ENCODE measurements at regions not wholly inside any gene's neighbourhood (a gene's known extent, or its start where the extent isn't known, plus 50 kb on each side); places are given as distances from the start of the nearest gene placed in this dataset.

- Histone ChIP-seq H3K27me3 (ENCODE audit: low read length) (no peaks in the 10 kb centered on the region), H3K4me1 (ENCODE audit: low read length) (no peaks in the 10 kb centered on the region), H3K27ac (ENCODE audit: low read length) (no peak overlapping the region), H4K20me1 (ENCODE audit: insufficient read depth, low read depth, low read length) (no peaks in the 10 kb centered on the region), H3K4me3 (ENCODE audit: low read length) (no peak overlapping the region), H3K36me3 (ENCODE audit: insufficient read depth, low read length) (no peaks in the 10 kb centered on the region), H2AFZ (ENCODE audit: low read length) (no peak overlapping the region), H3K9me3 (ENCODE audit: low read length) (no peaks in the 10 kb centered on the region), H3K4me2 (ENCODE audit: low read depth, low read length, poor library complexity, severe bottlenecking) (no peak overlapping the region), H3K9me2 (replicated peaks; ENCODE audit: insufficient read depth, low read length) (no peaks in the 10 kb centered on the region), H3K79me2 (ENCODE audit: low read length) (no peaks in the 10 kb centered on the region), H3K9ac (ENCODE audit: low read length) (no peak overlapping the region)
- no peak for DNase-seq
Observed at GRCh38 chr4:110292994-110293744, 94.8 kb upstream of the ELOVL6 start.

- H3K27me3 ChIP-seq (ENCODE audit: low read length): no peaks in the 10 kb centered on the region
- H3K9me2 ChIP-seq (replicated peaks; ENCODE audit: insufficient read depth, low read length): no peaks in the 10 kb centered on the region
- H3K9ac ChIP-seq (ENCODE audit: low read length): no peak overlapping the region
- H4K20me1 ChIP-seq (ENCODE audit: insufficient read depth, low read depth, low read length): no peaks in the 10 kb centered on the region
- no peak overlapping the region for H3K4me3 ChIP-seq (ENCODE audit: low read length)
- H3K4me1 ChIP-seq (ENCODE audit: low read length): no peaks in the 10 kb centered on the region
- H2AFZ ChIP-seq (ENCODE audit: low read length): no peak overlapping the region
- H3K9me3 ChIP-seq (ENCODE audit: low read length): no peaks in the 10 kb centered on the region
- no peaks in the 10 kb centered on the region for H3K36me3 ChIP-seq (ENCODE audit: insufficient read depth, low read length)
- H3K4me2 ChIP-seq (ENCODE audit: low read depth, low read length, poor library complexity, severe bottlenecking): no peak overlapping the region
- H3K79me2 ChIP-seq (ENCODE audit: low read length): no peaks in the 10 kb centered on the region
- no peak overlapping the region for H3K27ac ChIP-seq (ENCODE audit: low read length)
- no peak for DNase-seq
Observed at GRCh38 chr4:110290511-110290910, 92.1 kb upstream of the ELOVL6 start.

- DNase-seq: no peak
- no peaks in the 10 kb centered on the region for H3K9me3 ChIP-seq (ENCODE audit: low read length)
- H3K27ac ChIP-seq (ENCODE audit: low read length): no peak overlapping the region
- H3K4me2 ChIP-seq (ENCODE audit: low read depth, low read length, poor library complexity, severe bottlenecking): no peak overlapping the region
- no peaks in the 10 kb centered on the region for H4K20me1 ChIP-seq (ENCODE audit: insufficient read depth, low read depth, low read length)
- no peaks in the 10 kb centered on the region for H3K27me3 ChIP-seq (ENCODE audit: low read length)
- H3K79me2 ChIP-seq (ENCODE audit: low read length): no peaks in the 10 kb centered on the region
- no peaks in the 10 kb centered on the region for H3K36me3 ChIP-seq (ENCODE audit: insufficient read depth, low read length)
- no peaks in the 10 kb centered on the region for H3K9me2 ChIP-seq (replicated peaks; ENCODE audit: insufficient read depth, low read length)
- no peak overlapping the region for H3K4me3 ChIP-seq (ENCODE audit: low read length)
- no peaks in the 10 kb centered on the region for H3K4me1 ChIP-seq (ENCODE audit: low read length)
- H2AFZ ChIP-seq (ENCODE audit: low read length): no peak overlapping the region
- no peak overlapping the region for H3K9ac ChIP-seq (ENCODE audit: low read length)
Observed at GRCh38 chr4:110289601-110290100, 91.2 kb upstream of the ELOVL6 start.

- H3K27me3 ChIP-seq (ENCODE audit: low read length): no peaks in the 10 kb centered on the region
- no peaks in the 10 kb centered on the region for H3K79me2 ChIP-seq (ENCODE audit: low read length)
- H3K4me3 ChIP-seq (ENCODE audit: low read length): no peak overlapping the region
- no peak overlapping the region for H3K9ac ChIP-seq (ENCODE audit: low read length)
- no peaks in the 10 kb centered on the region for H3K4me1 ChIP-seq (ENCODE audit: low read length)
- no peak overlapping the region for H2AFZ ChIP-seq (ENCODE audit: low read length)
- H4K20me1 ChIP-seq (ENCODE audit: insufficient read depth, low read depth, low read length): no peaks in the 10 kb centered on the region
- H3K9me3 ChIP-seq (ENCODE audit: low read length): no peaks in the 10 kb centered on the region
- DNase-seq: no peak
- H3K9me2 ChIP-seq (replicated peaks; ENCODE audit: insufficient read depth, low read length): no peaks in the 10 kb centered on the region
- no peaks in the 10 kb centered on the region for H3K36me3 ChIP-seq (ENCODE audit: insufficient read depth, low read length)
- H3K4me2 ChIP-seq (ENCODE audit: low read depth, low read length, poor library complexity, severe bottlenecking): no peak overlapping the region
- no peak overlapping the region for H3K27ac ChIP-seq (ENCODE audit: low read length)
Observed at GRCh38 chr4:110287130-110287529, 88.7 kb upstream of the ELOVL6 start.

GRCh38 chr4:110278127-110278526 lies 79.7 kb upstream of the ELOVL6 start:
- Histone ChIP-seq H3K4me3 (ENCODE audit: low read length) (no peak overlapping the region), H3K79me2 (ENCODE audit: low read length) (no peaks in the 10 kb centered on the region), H3K36me3 (ENCODE audit: insufficient read depth, low read length) (no peaks in the 10 kb centered on the region), H3K4me1 (ENCODE audit: low read length) (no peaks in the 10 kb centered on the region), H4K20me1 (ENCODE audit: insufficient read depth, low read depth, low read length) (no peaks in the 10 kb centered on the region), H3K4me2 (ENCODE audit: low read depth, low read length, poor library complexity, severe bottlenecking) (no peak overlapping the region), H3K9me2 (replicated peaks; ENCODE audit: insufficient read depth, low read length) (no peaks in the 10 kb centered on the region), H3K27ac (ENCODE audit: low read length) (no peak overlapping the region), H3K9ac (ENCODE audit: low read length) (no peak overlapping the region), H2AFZ (ENCODE audit: low read length) (no peak overlapping the region), H3K27me3 (ENCODE audit: low read length) (no peaks in the 10 kb centered on the region), H3K9me3 (ENCODE audit: low read length) (no peaks in the 10 kb centered on the region)
- no peak for DNase-seq

GRCh38 chr4:110275871-110276270 lies 77.5 kb upstream of the ELOVL6 start:
- no peak for DNase-seq
- Histone ChIP-seq H3K4me2 (ENCODE audit: low read depth, low read length, poor library complexity, severe bottlenecking) (no peak overlapping the region), H3K27me3 (ENCODE audit: low read length) (no peaks in the 10 kb centered on the region), H3K4me1 (ENCODE audit: low read length) (no peaks in the 10 kb centered on the region), H2AFZ (ENCODE audit: low read length) (no peak overlapping the region), H3K4me3 (ENCODE audit: low read length) (no peak overlapping the region), H3K79me2 (ENCODE audit: low read length) (no peaks in the 10 kb centered on the region), H3K9me3 (ENCODE audit: low read length) (no peaks in the 10 kb centered on the region), H3K36me3 (ENCODE audit: insufficient read depth, low read length) (no peaks in the 10 kb centered on the region), H3K27ac (ENCODE audit: low read length) (no peak overlapping the region), H3K9me2 (replicated peaks; ENCODE audit: insufficient read depth, low read length) (no peaks in the 10 kb centered on the region), H3K9ac (ENCODE audit: low read length) (no peak overlapping the region), H4K20me1 (ENCODE audit: insufficient read depth, low read depth, low read length) (no peaks in the 10 kb centered on the region)

GRCh38 chr4:110271986-110272385 lies 73.6 kb upstream of the ELOVL6 start:
- H3K36me3 ChIP-seq (ENCODE audit: insufficient read depth, low read length): no peaks in the 10 kb centered on the region
- no peak overlapping the region for H3K27ac ChIP-seq (ENCODE audit: low read length)
- no peaks in the 10 kb centered on the region for H3K79me2 ChIP-seq (ENCODE audit: low read length)
- DNase-seq: no peak
- H3K4me2 ChIP-seq (ENCODE audit: low read depth, low read length, poor library complexity, severe bottlenecking): no peak overlapping the region
- no peaks in the 10 kb centered on the region for H4K20me1 ChIP-seq (ENCODE audit: insufficient read depth, low read depth, low read length)
- H3K27me3 ChIP-seq (ENCODE audit: low read length): no peaks in the 10 kb centered on the region
- no peaks in the 10 kb centered on the region for H3K9me2 ChIP-seq (replicated peaks; ENCODE audit: insufficient read depth, low read length)
- no peak overlapping the region for H2AFZ ChIP-seq (ENCODE audit: low read length)
- H3K4me1 ChIP-seq (ENCODE audit: low read length): no peaks in the 10 kb centered on the region
- no peak overlapping the region for H3K4me3 ChIP-seq (ENCODE audit: low read length)
- H3K9me3 ChIP-seq (ENCODE audit: low read length): no peaks in the 10 kb centered on the region
- no peak overlapping the region for H3K9ac ChIP-seq (ENCODE audit: low read length)

GRCh38 chr4:110270492-110271197 lies 72.2 kb upstream of the ELOVL6 start:
- H3K4me1 ChIP-seq (ENCODE audit: low read length): no peaks in the 10 kb centered on the region
- no peak for DNase-seq
- no peak overlapping the region for H2AFZ ChIP-seq (ENCODE audit: low read length)

More at GRCh38 chr4:110270492-110271197, 72.2 kb upstream of the ELOVL6 start:
- no peak overlapping the region for H3K4me3 ChIP-seq (ENCODE audit: low read length)
- no peak overlapping the region for H3K9ac ChIP-seq (ENCODE audit: low read length)
- H3K79me2 ChIP-seq (ENCODE audit: low read length): no peaks in the 10 kb centered on the region
- H3K9me2 ChIP-seq (replicated peaks; ENCODE audit: insufficient read depth, low read length): no peaks in the 10 kb centered on the region
- no peaks in the 10 kb centered on the region for H4K20me1 ChIP-seq (ENCODE audit: insufficient read depth, low read depth, low read length)
- no peaks in the 10 kb centered on the region for H3K36me3 ChIP-seq (ENCODE audit: insufficient read depth, low read length)
- H3K4me2 ChIP-seq (ENCODE audit: low read depth, low read length, poor library complexity, severe bottlenecking): no peak overlapping the region
- no peak overlapping the region for H3K27ac ChIP-seq (ENCODE audit: low read length)
- H3K9me3 ChIP-seq (ENCODE audit: low read length): no peaks in the 10 kb centered on the region
- no peaks in the 10 kb centered on the region for H3K27me3 ChIP-seq (ENCODE audit: low read length)
